GM21423 (cell line): ENCODE measurements at regions not wholly inside any gene's neighbourhood (a gene's known extent, or its start where the extent isn't known, plus 50 kb on each side); places are given as distances from the start of the nearest gene placed in this dataset.
"Not testable (repeated sequence)": the region's sequence is repeated elsewhere in the genome, so short reads cannot be mapped to it uniquely, and the experiment has no call there.

ENCODE experiments used
- ATAC-seq: cut with Tn5 transposase; IDR thresholded peaks from one replicate; pipeline ENCODE4 v1.9.1; 2021; ENCODE audit warnings: mild to moderate bottlenecking, moderate library complexity; ENCODE audit not compliant: unreplicated experiment

DNA sequence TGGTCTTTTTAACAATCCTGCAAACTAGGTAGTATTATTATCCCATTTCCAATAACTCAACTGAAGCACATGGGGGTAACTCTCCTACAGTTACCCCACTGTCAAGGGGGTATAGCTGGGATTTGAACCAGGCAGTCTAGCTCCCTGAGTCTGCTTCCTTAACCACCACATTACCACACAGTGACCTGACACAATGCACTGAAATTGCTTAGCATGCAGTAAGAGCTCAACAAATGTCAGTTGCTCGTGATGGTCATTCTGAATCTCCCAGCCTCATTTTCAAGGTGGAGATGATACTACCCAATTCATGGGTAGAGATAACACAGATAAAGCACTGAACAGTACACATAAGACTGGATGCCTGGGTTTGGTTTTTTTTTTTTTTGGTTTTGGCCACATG is 193.2 kb upstream of the MYLIP start:
- no peak for ATAC-seq

- ATAC-seq, result not testable (repeated sequence)
Measured at GRCh38 chr6:15931697-15932096, 197.2 kb upstream of the MYLIP start.

- no peak for ATAC-seq
Measured at GRCh38 chr6:15930207-15930606, 198.7 kb upstream of the MYLIP start.

GRCh38 chr6:15929685-15930084 is 199.2 kb upstream of the MYLIP start:
- no peak for ATAC-seq

DNA sequence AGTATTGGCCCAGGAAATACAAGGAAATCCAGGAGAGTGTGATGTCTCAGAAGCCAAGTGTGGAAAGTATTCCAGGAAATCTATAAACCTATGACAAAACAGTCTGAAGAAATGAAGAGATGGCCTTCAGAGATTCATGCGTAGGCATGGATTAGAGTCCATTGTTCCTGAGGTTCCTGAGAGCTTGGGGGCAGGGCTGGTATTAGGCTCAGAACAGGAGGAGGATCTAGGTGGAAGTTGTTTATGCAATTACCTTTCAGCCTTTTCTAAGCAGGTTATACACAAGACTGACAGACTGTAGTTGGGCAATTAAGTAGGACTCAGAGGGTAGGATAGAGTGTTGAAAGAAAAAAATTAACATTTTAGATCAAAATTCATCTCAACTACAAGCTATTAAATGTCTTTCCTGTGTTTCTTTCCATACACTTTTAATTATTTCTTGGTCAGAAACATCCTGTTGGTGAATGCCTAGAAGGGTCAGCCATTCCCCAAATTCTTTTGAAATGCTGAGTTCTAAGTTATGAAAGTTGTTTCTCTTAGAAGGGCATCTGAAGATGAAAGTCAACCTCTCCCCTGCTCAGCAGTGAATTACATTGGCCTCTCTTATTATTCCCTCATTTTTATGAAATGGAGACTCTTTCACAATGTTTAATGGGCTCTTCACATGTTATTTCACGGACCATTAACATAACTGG is 201.2 kb upstream of the MYLIP start:
- no peak for ATAC-seq

GRCh38 chr6:15926256-15926655 is 202.6 kb upstream of the MYLIP start:
- no peak for ATAC-seq

DNA sequence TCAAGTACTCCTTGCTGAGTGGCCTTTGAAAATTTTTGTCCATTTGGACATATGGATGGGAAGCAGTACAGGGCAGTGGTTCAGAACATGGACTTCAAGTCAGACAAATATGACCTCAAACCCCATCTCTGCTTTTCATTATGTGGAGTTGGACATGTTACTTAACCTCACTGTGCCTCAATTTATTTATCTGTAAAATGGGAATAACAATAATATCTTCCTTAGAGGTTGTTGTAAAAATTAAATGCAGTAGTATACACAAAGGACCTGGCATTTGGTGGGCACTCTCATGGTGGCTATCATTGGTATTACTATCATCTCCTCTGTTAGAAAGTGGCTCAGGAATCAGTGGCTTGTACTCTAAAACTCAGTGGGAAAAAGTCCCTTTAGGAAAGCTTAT is 204.0 kb upstream of the MYLIP start:
- ATAC-seq, result no peak

DNA sequence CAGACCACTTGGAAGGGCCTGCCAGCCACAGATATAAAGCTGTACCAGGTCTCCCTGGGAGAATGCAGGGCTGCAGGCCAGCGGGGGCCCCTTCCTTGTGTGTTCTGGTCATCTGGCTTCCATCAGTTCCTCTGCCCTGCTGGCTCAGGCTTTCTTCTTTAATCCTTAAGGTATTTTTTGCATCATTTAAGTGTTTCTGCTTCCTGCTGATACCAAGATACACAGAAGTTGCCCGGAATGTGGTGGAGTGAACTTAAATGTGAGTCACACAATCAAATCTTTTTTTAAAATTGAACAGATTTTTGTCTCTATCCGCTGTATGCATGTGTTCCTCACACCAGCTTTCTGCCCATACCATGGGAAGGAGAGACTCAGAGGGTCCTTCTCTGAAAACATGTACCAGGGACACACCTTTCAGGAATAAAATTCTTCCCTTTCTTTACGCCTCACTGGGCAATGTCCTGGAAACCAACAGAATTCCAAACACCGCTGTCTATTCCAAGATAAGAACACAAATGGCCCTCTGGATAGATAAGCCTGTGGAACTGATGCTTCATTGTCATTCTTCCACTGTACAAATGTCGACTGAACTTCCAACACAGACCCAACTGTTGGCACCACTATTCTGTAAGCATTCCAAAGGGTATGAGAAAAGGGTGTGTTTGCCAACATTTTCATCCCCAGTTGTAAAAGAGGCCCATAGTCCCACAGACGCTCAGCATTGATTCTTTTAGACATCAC is 206.2 kb upstream of the MYLIP start:
- ATAC-seq, result no peak

DNA sequence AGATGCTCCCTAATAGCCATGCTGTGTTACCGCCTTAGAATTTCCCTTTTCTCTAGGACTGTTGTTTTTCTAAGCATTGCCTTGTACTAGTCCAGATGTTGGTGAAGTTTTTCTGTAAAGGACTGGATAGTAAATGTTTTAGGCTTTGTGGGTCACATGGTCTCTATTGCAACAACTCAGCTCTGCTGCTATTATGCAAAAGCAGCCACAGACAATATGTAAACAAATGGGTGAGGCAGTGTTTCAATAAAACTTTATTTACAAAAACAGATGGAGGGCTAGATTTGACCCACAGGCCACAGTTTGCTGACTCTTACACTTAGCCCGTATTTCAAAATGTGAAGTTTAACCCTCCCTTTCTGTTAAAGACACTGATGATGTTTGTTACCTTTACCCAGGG is 207.6 kb upstream of the MYLIP start:
- ATAC-seq, result no peak

DNA sequence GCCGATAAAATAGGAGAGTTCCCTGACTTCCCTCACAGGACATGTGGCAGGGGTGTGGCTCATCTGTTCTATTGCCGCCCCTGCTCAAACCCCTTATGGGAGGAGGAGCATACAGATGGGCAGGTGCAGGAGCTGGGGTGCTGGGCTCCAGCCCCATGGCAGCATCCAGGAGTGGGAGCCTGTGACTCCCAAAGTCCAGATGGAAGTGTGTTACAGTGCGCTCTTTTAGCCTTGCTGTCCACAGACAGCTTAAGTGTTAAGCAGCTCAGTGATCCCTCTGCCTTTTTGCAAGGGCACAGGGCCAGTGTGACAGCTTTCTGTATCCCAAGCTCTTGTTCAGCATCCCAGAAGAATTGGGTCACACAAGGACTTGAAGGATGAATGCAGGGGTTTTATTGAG is 212.3 kb upstream of the MYLIP start:
- ATAC-seq, result no peak

- no peak for ATAC-seq
Measured at GRCh38 chr6:15915508-15916178, 213.2 kb upstream of the MYLIP start.

DNA sequence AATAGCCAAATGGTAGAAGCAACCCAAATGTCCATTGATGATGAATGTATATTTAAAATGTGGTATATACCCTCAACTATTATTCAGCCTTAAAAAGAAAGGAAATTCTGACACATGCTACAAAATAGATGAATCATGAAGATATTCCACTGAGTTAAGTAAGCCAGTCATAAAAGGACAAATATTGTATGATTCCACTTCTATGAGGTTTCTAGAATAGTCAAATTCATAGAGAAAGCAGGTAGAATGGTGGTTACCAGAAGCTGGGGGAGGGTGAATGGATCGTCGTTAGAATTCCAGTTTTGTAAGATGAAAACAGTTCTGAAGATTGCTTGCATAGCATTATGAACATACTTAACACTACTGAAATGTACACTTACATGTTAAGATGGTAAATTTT is 214.3 kb upstream of the MYLIP start:
- ATAC-seq, result no peak

DNA sequence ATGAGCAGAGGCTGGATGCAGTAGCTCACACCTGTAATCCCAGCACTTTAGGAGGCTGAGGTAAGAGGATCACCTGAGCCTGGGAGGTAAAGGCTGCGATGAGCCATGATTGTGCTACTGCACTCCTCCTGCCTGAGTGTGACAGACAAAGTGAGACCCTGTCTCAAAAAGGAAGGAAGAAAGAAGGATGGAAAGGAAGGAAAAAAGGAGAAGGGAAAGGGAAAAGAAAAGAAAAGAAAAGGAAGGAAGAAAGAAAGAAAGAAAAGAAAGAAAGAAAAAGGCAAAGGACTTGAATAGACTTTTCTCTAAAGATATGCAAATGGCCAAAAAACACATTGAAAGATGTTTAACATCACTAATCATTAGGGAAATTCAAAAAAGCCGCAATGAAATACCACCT is 215.3 kb upstream of the MYLIP start:
- ATAC-seq, result no peak

- ATAC-seq, result no peak
Measured at GRCh38 chr6:15912505-15913400, 216.1 kb upstream of the MYLIP start.

- no peak for ATAC-seq
Measured at GRCh38 chr6:15911753-15912504, 217.0 kb upstream of the MYLIP start.

DNA sequence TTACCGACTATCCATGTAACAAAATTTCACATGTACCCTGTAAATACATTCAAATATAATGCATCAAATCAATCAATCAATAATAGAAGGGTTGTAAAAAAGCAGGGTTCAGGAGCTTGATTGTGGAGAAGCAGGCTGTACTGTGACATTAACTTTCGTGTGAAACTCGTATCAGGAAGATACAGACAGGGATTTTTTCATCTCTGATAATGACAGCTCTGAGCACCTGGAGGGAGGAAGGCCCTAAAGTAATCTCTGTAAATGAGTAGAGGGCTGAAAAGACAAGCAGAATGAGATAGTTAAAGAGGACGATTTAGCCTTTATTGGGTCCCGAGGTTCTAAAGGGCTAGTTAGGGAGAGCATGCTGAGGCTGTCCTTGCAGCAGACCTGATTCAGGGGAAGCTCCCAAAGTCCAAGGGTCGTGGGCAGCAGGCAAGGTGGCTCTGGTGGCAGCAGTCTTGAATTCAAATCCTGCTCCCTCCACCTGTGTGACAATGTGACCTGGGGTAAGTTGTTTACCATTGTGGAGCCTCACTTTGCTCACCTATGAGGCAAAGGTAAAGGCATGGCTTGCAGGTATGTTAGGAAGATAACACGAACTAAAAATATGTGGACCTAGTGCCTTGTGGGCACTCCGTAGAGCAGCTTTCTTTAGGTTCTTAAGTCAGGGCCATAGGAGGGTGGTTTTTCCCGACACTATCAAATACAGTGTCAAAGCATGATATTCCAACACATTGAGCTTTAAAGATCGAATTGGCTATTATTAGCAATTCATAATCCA is 219.4 kb upstream of the MYLIP start:
- ATAC-seq, result no peak

DNA sequence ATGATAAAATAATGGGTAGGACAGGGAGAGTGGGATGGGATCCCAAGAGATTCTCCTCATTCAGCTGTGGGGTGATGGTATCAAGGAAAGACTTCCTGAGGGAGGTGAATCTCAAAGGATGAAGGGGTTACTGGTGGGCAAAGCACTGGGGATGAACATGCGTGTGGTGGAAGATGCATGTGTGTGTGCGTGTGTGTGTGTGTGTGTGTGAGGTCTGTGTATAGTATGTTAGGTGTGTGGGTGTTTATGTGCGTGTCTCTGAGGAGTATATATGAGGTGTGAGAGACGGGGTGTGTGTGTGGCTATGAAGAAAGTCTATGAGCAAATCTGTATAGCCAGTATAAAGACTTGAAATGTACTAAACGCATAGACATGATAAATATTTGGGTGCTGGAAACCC is 220.0 kb upstream of the MYLIP start:
- no peak for ATAC-seq

GRCh38 chr6:15907914-15908518 is 220.9 kb upstream of the MYLIP start:
- no peak for ATAC-seq

- ATAC-seq, result not testable (repeated sequence)
Measured at GRCh38 chr6:15907220-15907913, 221.5 kb upstream of the MYLIP start.
